Kidney (tissue), 13 donors: ENCODE measurements at regions not wholly inside any gene's neighbourhood (a gene's known extent, or its start where the extent isn't known, plus 50 kb on each side); places are given as distances from the start of the nearest gene placed in this dataset.
"Not testable (repeated sequence)": the region's sequence is repeated elsewhere in the genome, so short reads cannot be mapped to it uniquely, and the experiment has no call there.

Source experiments
- DNase-seq, 5 donors: peaks; one replicate each; pipeline ENCODE4 v3.0.0-alpha.2; 2013 to 2020
- FAIRE-seq: peaks from 2 replicates; lab custom pipeline; 2012; peaks lifted over from hg19 to GRCh38; lab: Jason Lieb, UNC
- H3K27ac ChIP-seq, 2 donors: one replicate each; pipeline ENCODE4 v1.7.0; 2013; ENCODE audit warnings: low read depth in 2 of 2, low read length in 2 of 2, inconsistent platforms in 1 of 2
- H3K27me3 ChIP-seq: one replicate; pipeline ENCODE4 v1.7.1; 2013; ENCODE audit warnings: low read length, inconsistent platforms; ENCODE audit not compliant: control insufficient read depth, insufficient read depth
- H3K36me3 ChIP-seq, 3 donors: one replicate each; pipeline versions ENCODE4 v1.7.0 to v1.7.1; 2013; ENCODE audit warnings: low read length in 3 of 3, control low read depth in 1 of 3, inconsistent platforms in 1 of 3; ENCODE audit not compliant: insufficient read depth in 3 of 3, control insufficient read depth in 2 of 3
- H3K4me1 ChIP-seq, 3 donors: one replicate each; pipeline versions ENCODE4 v1.7.0 to v1.7.1; 2013; ENCODE audit warnings: low read length in 3 of 3, inconsistent platforms in 1 of 3, low read depth in 1 of 3; ENCODE audit not compliant: control insufficient read depth in 2 of 3, insufficient read depth in 2 of 3
- H3K4me3 ChIP-seq, 3 donors: one replicate each; pipeline versions ENCODE4 v1.7.0 to v1.8.1; 2013; ENCODE audit warnings: low read length in 3 of 3, control low read depth in 1 of 3, inconsistent platforms in 1 of 3
- H3K9ac ChIP-seq, 3 donors: one replicate each; pipeline versions ENCODE4 v1.7.0 to v1.7.1; 2013; ENCODE audit warnings: low read length in 3 of 3, control low read depth in 1 of 3, inconsistent platforms in 1 of 3
- H3K9me3 ChIP-seq, 3 donors: one replicate each; pipeline versions ENCODE4 v1.7.0 to v1.7.1; 2013; ENCODE audit warnings: low read length in 3 of 3, control low read depth in 1 of 3, inconsistent platforms in 1 of 3; ENCODE audit not compliant: control insufficient read depth in 2 of 3, insufficient read depth in 1 of 3
- CTCF ChIP-seq: IDR thresholded peaks from 3 replicates; pipeline ENCODE4 v1.5.1; 2012; ENCODE audit warnings: mild to moderate bottlenecking, moderate library complexity, borderline replicate concordance; ENCODE audit not compliant: insufficient read depth; ENCODE audit errors: extremely low read depth
- intact Hi-C: fragments of 100-400 bp; cut with DNase I; formaldehyde crosslinking; loops from one replicate; pipeline ENCODE4 v1.11.1; 2022
- donor health status: control.
- donor health status: control.
- donor health status: control.
- donor health status: control.
- donor health status: control.
- donor health status: DM: yes; HTN: yes; CAD: no.
- donor health status: Normal renal cell carcinoma (clear cell type).

GRCh38 chr15:96870580-96870979 lies 540.1 kb downstream of the NR2F2 start:
- H3K36me3 ChIP-seq, result no peaks in the 10 kb centered on the region
- no peak overlapping the region for H3K4me3 ChIP-seq
- H3K4me1 ChIP-seq, result no peaks in the 10 kb centered on the region
- H3K27ac ChIP-seq, result no peak overlapping the region
- FAIRE-seq, result no peak
- intact Hi-C loops, result no loop called here
- no peak overlapping the region for H3K9ac ChIP-seq
- DNase-seq, result no peak
- H3K27me3 ChIP-seq, result no peaks in the 10 kb centered on the region
- TF ChIP-seq CTCF, result no peak
- peaks cover 0 to 7% (median 0%) of the 10 kb centered on the region in 3 donors for H3K9me3 ChIP-seq

GRCh38 chr15:96877442-96877841 lies 546.9 kb downstream of the NR2F2 start:
- H3K4me3 ChIP-seq, DNase-seq, H3K9ac ChIP-seq, intact Hi-C loops, H3K4me1 ChIP-seq, H3K36me3 ChIP-seq, FAIRE-seq, H3K9me3 ChIP-seq, H3K27me3 ChIP-seq, H3K27ac ChIP-seq: not testable (repeated sequence)

- H3K4me1 ChIP-seq, result no peaks in the 10 kb centered on the region
- H3K9ac ChIP-seq, result no peak overlapping the region
- no peak for DNase-seq
- FAIRE-seq, result no peak
- intact Hi-C loops, result no loop called here
- no peak overlapping the region for H3K4me3 ChIP-seq
- H3K9me3 ChIP-seq, result no peaks in the 10 kb centered on the region
- no peak for TF ChIP-seq CTCF
- no peaks in the 10 kb centered on the region for H3K27me3 ChIP-seq
- H3K27ac ChIP-seq, result no peak overlapping the region
- no peaks in the 10 kb centered on the region for H3K36me3 ChIP-seq
Observed at GRCh38 chr15:96878129-96878528, 547.6 kb downstream of the NR2F2 start.

- DNase-seq (peak in 1 of 5 donors; percentile 33), FAIRE-seq (no peak)
- no peaks in the 10 kb centered on the region for H3K27me3 ChIP-seq
- no peak overlapping the region for H3K27ac ChIP-seq
- H3K9me3 ChIP-seq, result no peaks in the 10 kb centered on the region
- TF ChIP-seq CTCF, result no peak
- intact Hi-C loops, result no loop called here
- no peaks in the 10 kb centered on the region for H3K4me1 ChIP-seq
- no peak overlapping the region for H3K9ac ChIP-seq
- H3K36me3 ChIP-seq, result no peaks in the 10 kb centered on the region
- H3K4me3 ChIP-seq, result no peak overlapping the region
Observed at GRCh38 chr15:96882121-96882772, 551.7 kb downstream of the NR2F2 start.
